Fibroblast of the aortic adventitia (primary cell): ENCODE measurements at regions not wholly inside any gene's neighbourhood (a gene's known extent, or its start where the extent isn't known, plus 50 kb on each side); places are given as distances from the start of the nearest gene placed in this dataset.
A peak's percentile ranks its signal among the peaks of the same experiment; 100 is the strongest.

Experiments used
- DNase-seq: peaks from one replicate; pipeline ENCODE4 v3.0.0-alpha.2; 2010; ENCODE audit warnings: low read depth
- H3K4me3 ChIP-seq: 2 replicates; pipeline ENCODE4 v1.5.1; 2011; ENCODE audit warnings: low read depth, mild to moderate bottlenecking, control low read depth, low read length, moderate library complexity
- TF ChIP-seq, protein P1 (sequence below): IDR thresholded peaks from 2 replicates; pipeline ENCODE4 v1.5.1; 2011; ENCODE audit warnings: mild to moderate bottlenecking, low read length, control low read depth, inconsistent platforms; ENCODE audit not compliant: insufficient read depth

DNA sequence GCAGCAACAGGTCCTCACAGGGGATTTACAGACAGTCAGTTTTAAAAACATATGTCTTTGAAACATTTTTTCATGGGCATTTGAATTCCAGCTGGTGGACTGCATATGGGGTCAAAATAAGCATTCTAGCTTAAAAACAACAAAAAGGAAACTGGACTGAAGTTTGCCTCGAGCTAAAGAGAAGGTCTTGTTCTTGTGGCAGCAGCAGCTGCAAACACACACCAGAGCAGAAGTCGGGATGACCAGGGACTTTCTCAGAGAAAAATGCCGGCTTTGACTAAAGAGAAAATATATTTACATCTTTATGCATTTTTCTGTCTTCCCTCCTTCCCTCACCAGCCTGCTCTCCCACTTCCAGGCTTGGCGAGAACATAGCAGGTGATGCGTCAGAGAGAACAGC lies 361.4 kb downstream of the CXCL12 start:
- H3K4me3 ChIP-seq: no peak overlapping the region
- TF ChIP-seq, protein P1, sequence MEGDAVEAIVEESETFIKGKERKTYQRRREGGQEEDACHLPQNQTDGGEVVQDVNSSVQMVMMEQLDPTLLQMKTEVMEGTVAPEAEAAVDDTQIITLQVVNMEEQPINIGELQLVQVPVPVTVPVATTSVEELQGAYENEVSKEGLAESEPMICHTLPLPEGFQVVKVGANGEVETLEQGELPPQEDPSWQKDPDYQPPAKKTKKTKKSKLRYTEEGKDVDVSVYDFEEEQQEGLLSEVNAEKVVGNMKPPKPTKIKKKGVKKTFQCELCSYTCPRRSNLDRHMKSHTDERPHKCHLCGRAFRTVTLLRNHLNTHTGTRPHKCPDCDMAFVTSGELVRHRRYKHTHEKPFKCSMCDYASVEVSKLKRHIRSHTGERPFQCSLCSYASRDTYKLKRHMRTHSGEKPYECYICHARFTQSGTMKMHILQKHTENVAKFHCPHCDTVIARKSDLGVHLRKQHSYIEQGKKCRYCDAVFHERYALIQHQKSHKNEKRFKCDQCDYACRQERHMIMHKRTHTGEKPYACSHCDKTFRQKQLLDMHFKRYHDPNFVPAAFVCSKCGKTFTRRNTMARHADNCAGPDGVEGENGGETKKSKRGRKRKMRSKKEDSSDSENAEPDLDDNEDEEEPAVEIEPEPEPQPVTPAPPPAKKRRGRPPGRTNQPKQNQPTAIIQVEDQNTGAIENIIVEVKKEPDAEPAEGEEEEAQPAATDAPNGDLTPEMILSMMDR: no peak
- DNase-seq: no peak

DNA sequence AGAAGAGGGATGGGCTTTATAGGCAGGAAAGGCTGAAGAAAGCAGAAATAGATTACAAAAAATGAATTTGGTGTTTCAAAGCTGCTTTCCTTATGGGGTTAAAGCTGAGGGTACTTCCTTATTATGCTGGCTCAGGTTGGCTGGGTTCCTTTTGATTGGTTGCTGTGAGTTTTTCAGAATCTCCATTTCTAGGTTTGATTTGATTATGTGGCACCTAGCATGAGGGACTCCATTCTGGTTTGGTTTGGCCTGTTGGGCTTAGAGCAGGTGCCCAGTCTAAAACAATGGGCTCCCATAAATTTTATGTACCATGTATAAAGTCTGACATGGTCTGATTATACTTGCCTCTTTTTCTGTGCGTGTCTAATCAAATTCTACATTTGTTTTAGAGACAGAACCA lies 362.7 kb downstream of the CXCL12 start:
- no peak for DNase-seq
- TF ChIP-seq, protein P1: no peak
- no peak overlapping the region for H3K4me3 ChIP-seq

DNA sequence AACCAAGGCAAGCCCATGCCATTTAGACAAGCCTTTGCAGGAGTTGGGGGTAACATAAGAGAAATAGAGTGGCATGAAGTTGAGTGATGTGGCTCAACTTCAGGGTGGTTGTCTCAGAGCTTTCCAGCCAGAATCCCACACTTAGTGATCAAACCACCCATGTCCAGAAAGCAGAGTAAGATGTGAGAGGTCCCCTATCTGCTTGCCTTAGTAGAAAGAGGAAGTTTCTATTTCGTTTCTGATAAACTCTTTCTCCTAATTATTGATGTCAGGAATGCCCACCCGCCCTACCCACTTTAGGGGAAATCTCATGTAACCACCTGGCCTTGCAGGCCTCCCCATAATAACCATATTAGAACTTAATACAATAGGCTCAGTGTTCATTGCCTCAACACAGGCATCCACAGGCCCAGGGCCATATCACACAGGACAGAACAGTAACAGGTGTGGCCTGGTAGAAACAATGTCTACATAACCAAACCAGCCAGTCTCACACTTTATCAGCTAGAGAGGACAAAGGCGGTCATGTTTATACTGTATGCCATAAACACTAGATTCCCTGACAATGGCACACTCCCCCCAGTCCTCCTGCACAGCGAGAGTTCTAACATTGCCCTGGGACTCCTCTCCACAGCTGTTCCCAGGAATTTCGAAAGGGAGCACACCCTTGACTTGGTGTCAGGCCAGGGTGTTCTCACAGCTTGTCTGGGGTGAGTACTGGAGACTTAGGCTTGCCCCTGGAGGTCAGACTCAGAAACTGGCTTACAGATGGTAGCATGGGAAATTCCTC lies 364.4 kb downstream of the CXCL12 start:
- H3K4me3 ChIP-seq: no peak overlapping the region
- TF ChIP-seq, protein P1: no peak
- DNase-seq: peak; percentile 11

DNA sequence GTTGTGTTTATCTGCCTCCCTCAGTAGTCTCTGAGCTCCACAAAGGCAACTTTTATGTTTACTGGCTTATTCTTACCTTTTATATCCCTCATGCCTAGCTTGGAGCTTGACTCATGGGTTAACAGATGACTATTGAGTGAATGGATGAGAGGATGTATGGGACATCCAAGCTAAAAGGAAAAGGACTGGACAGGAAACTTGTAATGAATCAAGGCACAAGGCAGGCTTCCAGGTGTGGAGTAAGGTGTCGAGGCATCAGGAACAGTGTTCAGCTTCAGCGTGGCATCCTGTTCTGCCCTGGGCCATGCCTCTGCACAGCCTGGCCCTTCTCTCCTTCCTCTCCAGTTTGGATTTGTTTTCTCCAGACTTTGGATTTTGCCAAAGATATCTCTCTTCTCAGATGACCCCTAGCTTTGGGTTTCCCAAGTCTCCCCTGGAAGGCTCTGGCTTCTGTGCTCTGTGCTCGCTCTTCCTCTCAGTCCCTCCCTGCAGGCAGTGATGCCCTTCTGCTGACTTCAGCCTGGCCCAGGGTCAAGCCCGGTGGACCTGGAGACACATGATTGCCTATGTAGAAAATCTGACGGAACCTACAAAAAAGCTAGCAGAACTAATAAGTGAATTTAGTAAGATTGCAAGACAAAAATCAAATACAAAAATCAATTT lies 367.3 kb downstream of the CXCL12 start:
- TF ChIP-seq, protein P1: no peak
- H3K4me3 ChIP-seq: no peak overlapping the region
- DNase-seq: no peak

GRCh38 chr10:44016589-44017482 lies 368.1 kb downstream of the CXCL12 start:
- TF ChIP-seq, protein P1: no peak
- no peak overlapping the region for H3K4me3 ChIP-seq
- peak; percentile 84 for DNase-seq

DNA sequence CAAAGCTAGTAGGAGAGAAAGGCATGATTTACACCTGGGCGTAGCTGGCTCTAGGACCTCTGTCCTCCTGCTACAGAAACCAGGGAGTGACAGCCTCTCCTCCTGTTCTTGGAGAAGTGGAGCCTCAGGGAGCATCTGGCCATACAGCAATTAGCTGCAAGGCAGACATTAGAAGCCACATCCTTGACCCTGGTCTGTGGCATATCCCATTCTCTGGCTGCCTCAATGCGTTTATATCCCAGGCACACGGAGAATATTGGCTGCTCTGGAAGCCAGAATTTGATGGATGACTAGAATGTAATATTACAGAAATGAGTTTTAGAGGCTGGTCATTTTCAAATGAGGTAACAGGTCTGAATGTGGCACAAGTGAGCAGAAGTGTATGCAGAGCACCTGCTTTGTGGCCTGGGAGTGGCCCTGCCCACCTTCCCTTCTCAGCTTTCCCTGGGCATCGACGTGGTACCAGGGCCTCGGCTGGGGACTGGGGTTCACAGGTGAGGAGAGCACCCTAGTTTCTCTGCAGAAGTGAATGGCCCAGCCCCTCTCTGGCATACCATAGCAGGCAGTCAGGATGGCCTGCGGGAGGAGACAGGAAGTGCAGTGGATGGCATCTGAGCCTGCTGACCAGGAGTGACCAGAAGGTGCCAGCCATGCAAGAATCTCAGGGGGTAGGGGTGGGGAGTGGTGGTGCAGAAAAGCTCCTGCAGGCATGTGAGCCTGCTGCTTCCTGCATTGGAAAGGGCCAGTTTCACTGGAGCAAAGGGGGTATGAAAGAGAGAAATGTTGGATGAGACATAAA lies 367.2 kb upstream of the ZNF32 start:
- TF ChIP-seq, protein P1: no peak
- DNase-seq: no peak
- H3K4me3 ChIP-seq: no peak overlapping the region
